Activated gamma-delta T cell treated with anti-CD3 and anti-CD28 coated beads, Interleukin-2, amount 50 U/mL, for 16 hours (primary cell): ENCODE measurements at regions not wholly inside any gene's neighbourhood (a gene's known extent, or its start where the extent isn't known, plus 50 kb on each side); places are given as distances from the start of the nearest gene placed in this dataset.

Experiments
- DNase-seq: peaks from one replicate; pipeline ENCODE4 v3.0.0-alpha.2; 2020; ENCODE audit warnings: low read depth

DNA sequence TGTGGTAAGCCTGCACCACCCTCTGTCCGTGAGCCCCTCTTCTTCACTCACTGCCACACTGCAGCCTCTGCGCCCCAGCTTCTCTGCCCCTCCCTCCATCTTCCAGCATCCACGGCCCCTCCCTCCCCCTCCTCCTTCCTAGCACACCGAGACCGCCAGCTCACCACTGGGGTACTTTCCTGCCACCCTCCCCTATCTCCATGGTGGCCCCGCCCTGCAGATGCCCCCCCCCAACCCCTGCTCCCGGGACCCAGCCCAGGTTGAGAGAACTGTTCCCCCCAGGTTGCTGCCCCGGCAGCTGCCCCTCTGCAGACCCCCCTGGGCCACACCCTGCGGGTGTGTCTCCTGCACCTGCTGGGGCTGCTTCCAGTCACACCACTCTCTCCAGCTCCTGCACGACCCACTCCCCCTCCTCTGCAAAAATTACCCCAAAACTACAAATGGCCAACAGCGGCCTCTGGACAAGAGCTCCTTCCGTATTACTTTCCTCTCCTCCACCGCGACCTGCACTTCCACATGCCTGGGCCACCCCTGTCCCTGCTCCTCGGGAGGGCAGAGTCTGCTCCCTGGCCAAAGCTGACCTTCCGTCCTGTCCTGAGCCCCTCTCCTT lies 209.2 kb upstream of the PPP2R2D start:
- DNase-seq = no peak

DNA sequence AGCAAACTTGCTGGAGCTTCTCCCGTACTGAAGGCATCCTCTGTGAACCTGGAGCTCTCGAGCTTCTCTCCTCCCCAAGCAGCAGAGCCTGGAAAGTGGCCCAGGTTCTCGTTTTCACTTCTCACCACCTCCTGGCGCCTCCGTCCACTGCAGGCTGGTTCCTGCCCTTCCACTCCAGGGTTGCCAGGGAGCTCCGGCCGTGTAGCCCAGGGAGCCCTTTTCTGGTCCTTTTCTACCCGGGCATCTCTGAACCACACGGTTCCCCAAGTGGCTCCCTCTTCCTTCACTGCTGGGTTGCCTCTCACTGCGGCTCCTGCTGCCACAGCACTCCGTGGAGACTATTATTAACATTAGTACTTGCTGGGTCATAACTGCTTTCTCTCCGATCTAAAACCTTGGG lies 208.6 kb upstream of the PPP2R2D start:
- DNase-seq = no peak

DNA sequence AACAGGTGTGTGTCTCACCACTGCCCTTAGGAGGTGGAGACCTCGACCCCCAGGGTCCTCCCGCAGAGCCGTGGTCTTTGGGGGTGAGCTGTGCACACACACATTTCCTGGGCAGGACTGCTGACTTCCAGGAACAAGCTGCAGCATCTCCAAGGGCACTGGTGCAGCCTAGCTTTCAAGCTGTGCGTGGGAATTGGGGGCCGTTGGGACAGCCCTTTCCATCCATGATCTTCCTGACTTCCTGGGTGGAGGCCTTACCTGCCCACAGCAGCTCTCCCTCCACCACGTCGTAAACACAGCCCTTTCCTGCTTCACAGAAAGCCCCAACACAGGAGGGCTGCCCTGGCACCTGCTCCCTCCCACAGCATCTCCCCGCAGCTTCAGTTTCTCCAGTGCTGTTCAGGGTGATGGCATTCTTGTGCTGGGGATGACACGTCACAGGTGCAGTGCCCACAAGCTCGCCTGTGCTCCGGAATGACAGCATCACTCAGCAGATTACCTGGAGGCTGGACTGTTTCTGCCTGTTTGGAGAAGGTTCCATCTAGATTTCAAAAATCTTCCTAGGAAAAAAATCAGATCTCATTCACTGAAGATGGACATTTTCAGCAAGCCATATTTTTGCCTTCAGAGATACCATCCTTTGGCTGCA lies 208.0 kb upstream of the PPP2R2D start:
- DNase-seq = no peak

DNA sequence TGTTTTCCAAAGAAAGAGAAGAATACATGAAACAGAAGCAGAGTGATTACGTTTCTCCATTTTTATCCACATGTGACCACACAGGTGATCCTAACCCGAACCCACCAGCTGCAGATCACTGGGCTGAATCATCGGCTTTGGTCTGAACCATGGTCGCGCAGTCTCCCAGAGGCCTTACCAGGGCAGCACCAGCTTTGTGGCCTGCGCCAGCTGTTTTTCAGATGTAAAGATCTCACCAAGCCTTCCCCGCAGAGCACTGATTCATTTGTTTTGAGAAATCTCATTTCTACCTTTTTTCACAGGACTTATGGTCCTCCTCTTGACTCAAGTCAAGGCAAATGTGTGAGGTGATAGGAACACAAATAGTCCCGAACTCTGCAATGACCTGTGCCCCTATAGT lies 207.0 kb upstream of the PPP2R2D start:
- no peak for DNase-seq

DNA sequence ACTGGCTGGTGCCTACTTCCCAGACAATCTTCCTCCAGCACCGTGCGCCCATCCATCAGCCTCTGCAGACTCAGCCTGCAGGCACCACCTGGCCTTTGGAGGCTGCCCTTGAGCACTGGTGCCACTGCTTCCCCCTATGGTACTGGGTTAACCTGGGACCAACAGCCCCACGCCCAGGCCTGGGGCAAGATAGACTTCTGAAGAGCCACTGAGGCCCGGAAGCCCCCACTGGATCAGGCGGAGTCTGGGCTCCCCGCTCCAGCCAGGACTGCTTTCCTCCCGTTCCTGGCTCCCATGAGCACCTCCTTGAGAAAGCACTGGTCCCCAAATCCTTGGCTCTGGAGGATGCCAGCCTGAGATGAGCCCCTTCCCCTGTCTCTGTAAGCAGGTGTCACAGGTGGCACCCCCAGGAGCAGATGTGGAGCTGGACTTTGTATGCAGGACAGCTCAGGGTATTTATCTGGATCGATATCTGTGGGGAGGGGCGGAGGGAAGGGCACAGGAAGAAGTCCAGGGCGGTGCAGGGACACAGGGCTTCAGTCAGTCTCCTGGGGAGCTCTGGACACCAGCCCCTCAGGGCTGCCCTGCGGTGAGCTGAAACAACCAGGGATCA lies 206.5 kb upstream of the PPP2R2D start:
- DNase-seq = no peak

DNA sequence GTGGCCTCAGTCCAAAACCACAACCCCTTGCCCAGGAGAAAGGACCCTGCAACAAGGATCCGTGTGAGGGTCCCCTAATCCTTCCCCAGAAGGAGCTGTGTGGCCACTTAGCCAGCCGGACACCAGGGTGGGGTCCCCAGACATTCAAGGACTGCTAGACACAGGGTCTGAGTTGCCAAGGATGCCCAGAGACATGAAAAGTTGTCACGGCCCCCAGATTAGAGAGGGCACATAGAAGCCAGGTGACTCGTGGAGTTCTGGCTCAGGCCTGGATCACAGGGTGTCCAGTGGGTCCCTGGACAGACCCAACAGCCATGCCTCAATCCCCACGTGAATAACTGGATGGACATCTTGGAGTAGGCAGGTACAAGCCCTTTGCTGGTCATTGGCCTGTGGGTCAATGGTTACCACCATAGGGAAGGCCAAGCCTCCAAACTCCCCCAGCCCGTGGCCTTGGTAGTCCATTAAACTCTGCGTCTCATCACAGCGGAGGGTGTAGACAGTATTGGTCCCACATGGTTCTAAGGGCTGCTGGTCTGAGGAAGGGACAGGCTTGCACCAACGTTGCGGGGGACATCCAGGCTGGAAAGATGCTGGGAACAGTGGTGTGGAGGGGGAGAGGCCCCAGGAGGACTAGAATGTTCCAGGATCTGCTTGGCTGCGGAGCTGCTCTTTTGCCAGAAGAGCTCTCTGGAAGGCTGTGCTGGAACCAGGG lies 205.9 kb upstream of the PPP2R2D start:
- DNase-seq = no peak

DNA sequence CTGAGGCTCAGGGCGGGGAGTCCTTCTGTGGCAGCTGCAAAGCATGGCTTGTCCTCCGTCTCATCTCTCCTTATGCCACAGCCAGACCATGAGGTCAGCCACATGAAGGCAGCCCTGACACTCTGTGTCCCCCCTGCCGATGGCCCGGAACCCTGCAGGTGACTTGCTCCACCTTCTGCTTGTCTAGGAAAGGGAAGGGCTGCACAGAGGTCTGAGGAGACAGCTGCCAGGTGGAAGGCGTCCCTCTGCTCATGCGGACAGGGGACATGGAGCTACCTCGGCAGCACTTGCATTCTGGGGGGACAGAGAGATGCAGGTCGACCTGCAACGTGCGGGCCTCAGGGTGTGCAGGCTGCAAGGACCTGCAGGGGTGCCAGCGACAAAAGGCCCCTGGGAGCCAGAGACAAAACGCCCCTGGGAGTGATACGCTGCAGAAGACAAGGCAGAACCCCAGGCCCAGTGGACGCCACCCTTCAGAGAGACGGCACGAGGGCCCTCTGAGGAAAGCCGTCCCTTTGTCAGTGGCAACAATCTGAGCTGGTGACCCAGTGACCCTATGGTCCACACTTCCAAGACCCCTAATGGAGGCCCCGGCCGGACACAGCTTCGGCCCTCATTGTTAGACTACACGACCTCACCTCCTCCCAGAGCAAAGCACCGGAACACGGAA lies 205.2 kb upstream of the PPP2R2D start:
- no peak for DNase-seq

DNA sequence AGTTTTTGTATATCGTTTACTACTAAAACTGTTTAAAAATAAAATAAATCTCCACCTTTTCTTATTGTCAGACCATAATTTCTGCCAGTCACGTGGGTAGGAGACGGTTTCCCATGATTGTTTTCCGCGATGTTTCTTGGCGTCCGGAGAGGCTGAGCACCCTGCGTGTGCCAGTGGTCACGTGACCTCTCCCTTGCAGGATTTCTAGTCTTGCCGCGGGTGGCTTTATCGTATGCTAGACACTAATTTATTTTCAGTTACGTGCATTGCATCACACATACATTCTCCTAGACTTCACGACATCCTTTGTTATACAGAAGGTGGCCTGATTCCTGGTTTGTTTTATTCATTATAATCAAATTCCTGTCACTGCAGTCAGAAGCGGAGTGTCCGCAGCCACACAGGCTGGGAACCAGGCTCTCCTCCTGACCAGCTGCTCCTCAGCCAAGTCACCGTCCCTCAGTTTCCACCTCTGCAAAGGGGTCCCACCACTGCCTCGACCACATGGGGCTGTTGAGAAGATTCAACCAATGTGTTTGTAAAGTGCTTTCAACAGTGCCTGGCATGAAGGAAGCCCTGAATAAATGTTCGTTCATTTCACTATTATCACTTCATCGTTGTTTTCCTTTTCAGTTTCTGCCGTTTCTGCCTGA lies 203.2 kb upstream of the PPP2R2D start:
- DNase-seq = no peak

DNA sequence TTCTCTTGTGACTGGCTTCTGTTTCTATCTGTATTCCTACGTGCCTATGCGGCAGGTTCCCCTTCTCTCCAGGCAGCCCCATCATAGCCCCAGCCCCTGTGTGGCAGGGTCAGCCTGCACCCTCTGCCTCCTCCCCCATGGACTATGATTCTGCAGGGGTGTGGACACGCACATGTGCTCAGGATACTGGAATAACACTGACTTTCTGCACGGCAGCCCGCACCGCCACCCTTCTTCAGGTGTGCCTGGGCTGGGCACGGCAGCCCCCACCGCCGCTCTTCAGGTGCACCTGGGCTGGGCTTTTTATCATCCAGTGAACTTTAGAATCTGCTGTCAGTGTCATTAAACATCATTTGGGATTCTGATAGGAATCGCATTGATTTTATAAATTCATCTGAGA lies 202.6 kb upstream of the PPP2R2D start:
- DNase-seq = no peak

DNA sequence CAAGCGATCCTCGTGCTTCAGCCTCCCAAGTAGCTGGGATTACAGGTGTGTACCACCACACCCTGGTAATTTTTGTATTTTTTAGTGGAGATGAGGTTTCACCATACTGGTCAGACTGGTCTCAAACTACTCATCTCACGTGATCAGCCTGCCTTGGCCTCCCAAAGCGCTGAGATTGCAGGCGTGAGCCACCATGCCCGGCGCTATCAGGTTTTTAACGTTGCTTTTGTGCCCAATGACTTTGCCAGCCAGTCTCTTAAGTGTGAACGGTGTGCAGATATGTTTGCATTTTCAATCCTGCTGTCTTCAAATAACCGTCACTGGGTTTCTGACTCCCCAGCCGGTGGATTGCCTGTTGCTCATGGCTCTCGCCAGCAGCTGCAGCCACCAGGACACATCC lies 201.8 kb upstream of the PPP2R2D start:
- DNase-seq = no peak

DNA sequence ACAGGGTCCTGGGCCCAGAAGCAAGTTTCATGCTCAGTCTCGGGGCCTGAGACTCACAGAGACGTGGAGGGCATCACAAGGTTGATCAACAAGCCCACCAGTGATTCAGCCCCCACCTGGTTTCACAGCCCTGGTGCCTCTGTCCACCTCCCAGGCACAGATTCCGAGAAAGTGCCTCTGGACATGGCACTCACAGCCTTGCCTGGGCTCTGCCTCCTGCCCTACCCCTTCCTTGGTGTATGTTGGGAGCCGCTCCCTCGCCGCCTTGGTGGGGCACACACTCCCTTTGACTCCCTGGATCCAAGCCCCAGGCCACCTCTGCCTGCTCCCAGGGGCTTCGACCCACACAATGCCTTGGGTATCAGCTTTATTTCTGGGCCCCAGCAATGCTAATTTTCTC lies 200.8 kb upstream of the PPP2R2D start:
- no peak for DNase-seq

DNA sequence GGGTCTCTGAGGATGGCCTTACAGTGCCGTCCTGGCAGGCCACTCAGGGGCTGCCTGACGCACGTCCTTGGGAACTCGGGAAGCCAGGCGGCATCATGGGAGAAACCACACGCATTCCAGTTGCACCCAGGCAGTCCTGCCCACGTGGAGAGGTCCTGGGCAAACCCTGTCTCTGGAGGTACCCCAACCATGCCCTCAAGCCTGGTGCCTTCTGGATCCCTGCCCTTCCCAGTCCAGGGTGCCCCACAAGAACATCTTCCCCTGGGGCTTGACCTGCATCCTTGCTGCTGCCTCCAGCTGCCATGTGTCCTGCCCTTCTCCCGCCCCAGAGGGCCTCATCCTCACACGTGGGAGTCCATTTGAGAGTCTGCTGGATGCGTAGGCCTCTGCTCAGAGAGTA lies 200.3 kb upstream of the PPP2R2D start:
- DNase-seq = no peak

DNA sequence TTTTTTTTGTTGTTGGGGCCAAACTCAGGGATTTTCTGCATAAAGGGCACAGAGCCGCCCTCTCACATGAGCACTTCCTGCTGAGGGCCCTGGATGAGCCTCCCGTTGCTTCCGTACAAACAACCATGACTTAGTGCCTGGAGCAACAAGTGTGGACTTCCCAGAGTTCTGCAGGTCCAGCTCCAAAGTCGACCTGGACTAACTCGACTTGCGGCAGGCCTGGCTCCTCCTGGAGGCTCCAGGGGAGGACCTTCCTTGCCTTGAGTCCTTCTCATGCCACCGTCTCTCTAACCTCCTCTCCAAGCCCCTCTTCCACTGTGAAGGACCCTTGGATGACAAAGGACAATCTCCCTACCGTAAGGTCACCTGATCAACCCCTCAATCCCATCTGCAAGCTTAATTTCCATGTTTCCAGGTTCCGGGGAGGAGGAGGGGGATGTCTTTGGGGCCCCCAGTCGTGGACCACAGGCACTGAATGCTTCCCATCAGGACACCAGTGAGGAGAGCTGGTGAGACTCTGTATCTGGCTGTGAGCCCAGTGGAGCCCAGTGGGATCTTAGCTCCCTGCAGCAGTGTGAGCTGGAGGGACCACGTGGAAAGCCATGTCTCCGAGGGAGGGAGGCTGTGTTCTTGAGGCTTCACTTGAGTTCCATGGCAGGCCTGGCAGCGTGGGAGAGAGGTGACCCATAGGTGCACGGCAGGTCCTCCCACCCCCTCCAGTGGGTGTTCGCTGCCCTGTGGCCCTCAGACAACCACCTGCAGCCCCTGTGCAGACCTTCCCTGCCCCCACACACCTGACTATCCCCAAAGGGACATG lies 199.5 kb upstream of the PPP2R2D start:
- DNase-seq = no peak

DNA sequence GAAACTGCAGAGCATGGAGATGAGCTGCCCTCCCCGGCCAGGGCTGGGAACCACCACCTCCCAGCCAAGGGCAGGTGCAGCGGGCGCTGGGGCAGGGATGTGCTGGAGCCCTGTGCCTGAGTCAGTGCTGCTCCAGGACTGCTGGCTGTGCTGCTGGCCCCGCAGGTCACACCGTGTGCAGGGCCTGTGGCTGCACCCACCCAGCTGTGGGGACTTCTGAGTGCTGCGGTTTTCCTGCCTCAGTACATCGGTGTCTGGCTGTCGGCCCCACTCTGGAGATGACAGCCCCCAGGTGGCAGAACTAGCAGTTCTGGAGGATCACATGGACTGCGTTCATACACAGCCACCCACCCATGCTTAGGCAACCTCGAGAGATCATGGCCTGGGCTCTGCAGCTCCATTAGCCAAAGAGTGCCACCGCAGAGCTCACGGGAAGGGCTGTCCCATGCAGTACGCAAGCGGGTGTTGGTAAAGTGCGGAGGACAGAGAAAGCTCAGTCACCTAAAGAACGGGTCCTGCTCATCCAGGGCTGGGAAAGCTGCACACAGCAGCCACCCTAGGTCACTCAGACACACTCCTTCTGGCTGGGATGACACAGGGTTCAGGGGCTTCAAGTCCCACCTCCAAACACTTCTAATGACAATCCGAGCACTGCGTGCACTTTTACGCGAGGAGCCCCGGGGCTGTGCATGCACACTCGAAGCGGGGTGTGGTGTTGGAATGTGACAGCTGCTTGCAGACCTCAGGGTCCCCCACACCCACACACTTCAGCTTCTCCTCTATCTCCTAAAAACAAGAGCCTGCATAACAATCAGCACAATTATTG lies 198.1 kb upstream of the PPP2R2D start:
- DNase-seq = no peak

DNA sequence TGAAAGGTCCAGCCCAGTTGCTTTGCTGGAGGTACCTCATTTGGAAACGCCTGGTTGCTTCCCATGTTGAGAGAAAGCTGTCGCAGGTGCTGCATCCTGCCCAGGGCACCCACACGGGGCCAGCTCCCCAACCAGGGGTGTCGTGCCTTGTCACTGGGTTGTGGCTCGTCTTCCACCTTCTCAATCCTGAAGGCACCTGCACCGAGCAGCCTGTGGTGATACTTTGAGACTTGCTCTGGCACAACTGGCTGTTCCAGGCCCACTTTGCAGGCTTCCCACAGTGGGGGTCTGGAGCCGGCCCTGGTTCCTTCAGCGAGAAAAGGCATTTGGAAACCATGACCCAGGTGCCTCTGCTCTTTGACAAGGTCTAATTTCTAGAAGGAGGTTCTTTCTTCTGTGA lies 197.3 kb upstream of the PPP2R2D start:
- DNase-seq = no peak

DNA sequence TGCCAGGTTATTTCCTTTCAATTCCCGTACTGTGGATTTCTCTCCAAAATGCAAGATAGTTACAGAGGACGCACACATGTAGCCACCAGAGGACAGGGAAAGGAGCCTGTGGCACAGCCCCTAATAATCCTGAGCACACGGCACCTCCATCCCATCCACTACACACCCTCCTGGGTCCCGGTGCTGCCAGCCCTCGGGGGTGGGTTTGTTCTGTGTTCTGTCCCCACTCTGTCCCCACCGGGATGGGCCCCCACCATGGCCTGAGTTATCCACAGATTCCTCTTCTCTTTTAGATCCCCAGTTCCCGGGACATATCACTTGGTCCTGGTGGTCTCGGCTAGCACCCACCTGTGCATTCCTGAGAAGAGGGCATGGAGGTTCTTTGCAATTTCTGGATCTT lies 196.9 kb upstream of the PPP2R2D start:
- no peak for DNase-seq

DNA sequence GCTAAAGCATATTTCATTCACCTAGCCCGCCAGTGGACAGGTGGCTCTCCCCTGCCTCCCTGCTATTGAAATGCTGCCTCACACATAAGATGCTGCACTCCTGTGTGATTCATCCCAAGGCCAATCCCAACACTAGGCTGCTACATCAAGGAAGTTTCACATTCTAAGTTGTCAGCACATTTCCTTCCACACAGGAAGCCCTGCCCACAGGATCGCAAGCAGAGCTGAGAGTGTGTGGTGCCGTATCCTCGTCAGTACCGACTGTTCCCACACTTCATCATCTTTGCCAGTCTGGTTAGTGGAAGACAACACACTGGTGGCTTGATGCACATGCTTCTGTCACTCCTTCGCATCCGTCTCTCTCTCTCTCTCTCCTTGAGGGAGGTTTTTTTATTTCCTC lies 194.3 kb upstream of the PPP2R2D start:
- no peak for DNase-seq

DNA sequence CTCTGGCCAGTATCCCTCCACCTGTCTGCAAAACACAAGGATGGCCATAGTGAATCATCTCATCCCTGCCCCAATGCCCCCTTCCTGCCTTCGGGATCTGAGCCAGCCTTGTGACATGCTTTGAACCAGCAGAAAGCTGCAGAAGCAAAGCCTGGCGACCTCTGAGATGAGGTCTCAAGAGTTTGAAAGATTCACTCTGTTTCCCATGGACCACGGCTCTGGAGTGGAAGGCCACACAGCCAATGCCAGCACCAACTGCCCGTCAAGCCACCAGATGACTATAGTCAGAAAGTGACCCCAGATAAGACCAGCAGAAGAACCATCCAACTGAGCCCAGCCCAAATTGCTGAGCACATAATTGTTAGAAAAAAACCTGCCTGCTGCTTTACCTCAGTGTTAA lies 193.9 kb upstream of the PPP2R2D start:
- no peak for DNase-seq

DNA sequence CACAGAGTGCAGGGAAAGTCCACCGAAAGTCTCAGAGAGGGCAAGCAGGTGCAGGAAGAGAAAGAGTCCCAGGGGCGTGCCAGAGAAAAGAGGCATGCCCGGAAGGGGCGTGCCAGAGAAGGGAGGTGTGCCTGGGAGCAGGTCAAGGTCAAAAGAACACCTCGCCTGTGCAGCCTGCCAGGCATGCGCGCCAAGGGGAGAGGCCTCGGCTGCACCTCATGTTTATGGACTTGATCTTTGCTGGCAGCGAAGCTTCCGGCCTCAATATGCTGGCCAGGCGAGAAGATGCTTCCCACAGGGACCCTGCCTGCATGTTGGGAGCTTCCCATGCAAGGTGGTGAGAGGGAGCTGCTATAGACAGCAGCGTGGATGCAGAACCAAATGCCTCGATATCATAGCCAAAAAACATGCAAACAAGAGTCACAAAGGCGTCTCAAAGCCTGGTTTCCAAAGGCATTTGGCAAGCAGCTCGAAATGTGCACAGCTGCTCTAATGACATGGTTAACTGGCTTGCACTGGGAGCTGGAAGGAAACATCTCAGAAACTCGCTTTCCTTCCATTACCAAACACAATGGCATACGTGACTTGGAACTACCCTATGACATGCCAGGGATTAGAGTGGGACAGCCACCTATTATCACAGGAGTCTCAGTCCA lies 192.5 kb upstream of the PPP2R2D start:
- no peak for DNase-seq
